Endodermal cell (in vitro differentiated cells): ENCODE measurements at regions not wholly inside any gene's neighbourhood (a gene's known extent, or its start where the extent isn't known, plus 50 kb on each side); places are given as distances from the start of the nearest gene placed in this dataset.
A peak's percentile ranks its signal among the peaks of the same experiment; 100 is the strongest.

Experiments
- DNase-seq: peaks from one replicate; pipeline ENCODE4 v3.0.0-alpha.2; 2017
- H3K27ac ChIP-seq: 2 replicates; pipeline ENCODE4 v1.5.1; 2013; ENCODE audit warnings: mild to moderate bottlenecking, low read depth, low read length, moderate library complexity
- H3K27me3 ChIP-seq: 2 replicates; pipeline ENCODE4 v1.6.1; 2013; ENCODE audit warnings: mild to moderate bottlenecking, low read length, moderate library complexity; ENCODE audit not compliant: insufficient read depth, control insufficient read depth, poor library complexity, severe bottlenecking
- H3K36me3 ChIP-seq: 2 replicates; pipeline ENCODE4 v1.7.0; 2013; ENCODE audit warnings: mild to moderate bottlenecking, low read length, moderate library complexity; ENCODE audit not compliant: control insufficient read depth, insufficient read depth
- H3K4me1 ChIP-seq: one replicate; pipeline ENCODE4 v1.7.0; 2013; ENCODE audit warnings: low read length; ENCODE audit not compliant: control insufficient read depth, insufficient read depth
- H3K4me3 ChIP-seq: 2 replicates; pipeline ENCODE4 v1.5.1; 2013; ENCODE audit warnings: mild to moderate bottlenecking, low read length, moderate library complexity
- H3K9ac ChIP-seq: 2 replicates; pipeline ENCODE4 v1.6.1; 2013; ENCODE audit warnings: mild to moderate bottlenecking, low read length, moderate library complexity; ENCODE audit not compliant: poor library complexity, severe bottlenecking; ENCODE audit errors: extremely low read depth
- H3K9me3 ChIP-seq: 2 replicates; pipeline ENCODE4 v1.6.1; 2013; ENCODE audit warnings: mild to moderate bottlenecking, low read length, moderate library complexity; ENCODE audit not compliant: control insufficient read depth
- H3K27ac Mint-ChIP-seq: 2 replicates; pipeline ENCODE4 v1.8.0; 2020; ENCODE audit warnings: mixed read lengths
- H3K27me3 Mint-ChIP-seq: 2 replicates; pipeline ENCODE4 v1.8.0; 2021; ENCODE audit warnings: mild to moderate bottlenecking, mixed read lengths; ENCODE audit not compliant: insufficient read depth
- H3K36me3 Mint-ChIP-seq: 2 replicates; pipeline ENCODE4 v1.8.0; 2020; ENCODE audit warnings: low read depth, mixed read lengths
- H3K4me1 Mint-ChIP-seq: 2 replicates; pipeline ENCODE4 v1.8.0; 2020; ENCODE audit warnings: mixed read lengths
- H3K4me3 Mint-ChIP-seq: 2 replicates; pipeline ENCODE4 v1.8.0; 2020; ENCODE audit warnings: mild to moderate bottlenecking, moderate library complexity, mixed read lengths
- H3K9me3 Mint-ChIP-seq: 2 replicates; pipeline ENCODE4 v1.8.0; 2020; ENCODE audit warnings: mild to moderate bottlenecking, mixed read lengths
- CTCF ChIP-seq: fragments of 200-600 bp; sonication (generic); conservative IDR thresholded peaks from 2 replicates; pipeline ENCODE4 v1.5.0; 2021; ENCODE audit warnings: antibody characterized with exemption, mild to moderate bottlenecking
- WGBS, 2 experiments: methylation state at CpG; one replicate each; pipeline versions ENCODE4 v1.1.5 to v1.1.7; 2013; ENCODE audit warnings: missing lambda C conversion rate in 2 of 2, mixed read lengths in 1 of 2; ENCODE audit not compliant: insufficient coverage in 1 of 2, insufficient read length in 1 of 2; 5-methylcytosine and 5-hydroxymethylcytosine counted together

DNA sequence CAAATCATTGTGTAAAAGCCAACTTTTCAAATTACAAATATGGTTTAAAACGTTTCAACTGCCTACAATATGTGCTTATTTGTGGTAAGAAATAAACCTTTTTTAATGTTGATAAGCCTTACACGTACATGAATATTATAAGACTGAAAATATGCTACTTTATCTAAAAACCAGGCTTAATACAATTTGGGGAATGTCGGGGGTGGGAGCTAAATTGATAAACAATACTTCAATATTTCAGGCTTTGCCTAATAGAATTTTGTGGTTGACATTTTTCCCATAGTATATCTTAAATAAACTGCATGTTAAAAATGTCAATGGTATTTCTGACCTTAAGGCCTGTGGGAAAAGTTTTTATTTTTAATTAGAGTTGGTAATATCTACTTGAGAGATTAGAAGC is 69.8 kb upstream of the SLIT2 start:
- TF ChIP-seq CTCF, result no peak
- no peaks in the 10 kb centered on the region for H3K9me3 ChIP-seq
- no peak overlapping the region for H3K27ac ChIP-seq
- H3K9ac ChIP-seq, result no peak overlapping the region
- 89% methylated on average over 3 of the region's 3 CpGs; no CpG with 5 or more reads in 1 of the 2 experiments for WGBS, 2 experiments
- Mint-ChIP-seq H3K27me3 (no peaks in the 10 kb centered on the region), H3K36me3 (no peaks in the 10 kb centered on the region), H3K4me1 (no peaks in the 10 kb centered on the region), H3K4me3 (no peak overlapping the region), H3K27ac (no peak overlapping the region), H3K9me3 (peaks cover 8% of the 10 kb centered on the region)
- H3K36me3 ChIP-seq, result no peaks in the 10 kb centered on the region
- H3K27me3 ChIP-seq, result no peaks in the 10 kb centered on the region
- H3K4me1 ChIP-seq, result no peaks in the 10 kb centered on the region
- H3K4me3 ChIP-seq, result no peak overlapping the region
- no peak for DNase-seq

- TF ChIP-seq CTCF, result no peak
- no peak overlapping the region for H3K4me3 Mint-ChIP-seq
- Histone ChIP-seq H3K4me3 (no peak overlapping the region), H3K9me3 (no peaks in the 10 kb centered on the region), H3K4me1 (no peaks in the 10 kb centered on the region), H3K27me3 (no peaks in the 10 kb centered on the region), H3K9ac (no peak overlapping the region), H3K27ac (no peak overlapping the region), H3K36me3 (no peaks in the 10 kb centered on the region)
- H3K9me3 Mint-ChIP-seq, result peaks cover 8% of the 10 kb centered on the region
- H3K36me3 Mint-ChIP-seq, result no peaks in the 10 kb centered on the region
- no peaks in the 10 kb centered on the region for H3K4me1 Mint-ChIP-seq
- no peak overlapping the region for H3K27ac Mint-ChIP-seq
- DNase-seq, result no peak
- no peaks in the 10 kb centered on the region for H3K27me3 Mint-ChIP-seq
Observed at GRCh38 chr4:20180509-20180908, 71.2 kb upstream of the SLIT2 start.

- H3K4me3 Mint-ChIP-seq, result no peak overlapping the region
- no peaks in the 10 kb centered on the region for H3K9me3 ChIP-seq
- no peak for TF ChIP-seq CTCF
- no peaks in the 10 kb centered on the region for H3K4me1 ChIP-seq
- no peaks in the 10 kb centered on the region for H3K36me3 ChIP-seq
- H3K27me3 Mint-ChIP-seq, result no peaks in the 10 kb centered on the region
- no peaks in the 10 kb centered on the region for H3K4me1 Mint-ChIP-seq
- no peaks in the 10 kb centered on the region for H3K27me3 ChIP-seq
- DNase-seq, result peak; percentile 54
- no peak overlapping the region for H3K4me3 ChIP-seq
- peaks cover 8% of the 10 kb centered on the region for H3K9me3 Mint-ChIP-seq
- H3K36me3 Mint-ChIP-seq, result no peaks in the 10 kb centered on the region
- no peak overlapping the region for H3K27ac ChIP-seq
- WGBS, 2 experiments, result 92 to 97% methylated on average over 13 to 24 of the region's 24 CpGs
- no peak overlapping the region for H3K27ac Mint-ChIP-seq
- no peak overlapping the region for H3K9ac ChIP-seq
Observed at GRCh38 chr4:20178902-20179576, 72.7 kb upstream of the SLIT2 start.
